Astrocyte (in vitro differentiated cells and primary cell): ENCODE measurements at regions not wholly inside any gene's neighbourhood (a gene's known extent, or its start where the extent isn't known, plus 50 kb on each side); places are given as distances from the start of the nearest gene placed in this dataset.

ENCODE experiments used
- DNase-seq: peaks from one replicate; pipeline ENCODE4 v3.0.0-alpha.2; 2010; ENCODE audit warnings: low read depth
- FAIRE-seq: peaks from 2 replicates; lab custom pipeline; 2011; peaks lifted over from hg19 to GRCh38; lab: Jason Lieb, UNC
- H2AFZ ChIP-seq: 2 replicates; pipeline ENCODE4 v1.6.0; 2012; ENCODE audit warnings: low read depth, low read length, inconsistent platforms
- H3K27ac ChIP-seq: 2 replicates; pipeline ENCODE4 v1.5.1; 2011; ENCODE audit warnings: low read depth, low read length, inconsistent platforms
- H3K27me3 ChIP-seq: 2 replicates; pipeline ENCODE4 v1.6.0; 2011; ENCODE audit warnings: low read length, inconsistent platforms; ENCODE audit not compliant: insufficient read depth
- H3K36me3 ChIP-seq: 2 replicates; pipeline ENCODE4 v1.5.1; 2011; ENCODE audit warnings: low read length, inconsistent platforms; ENCODE audit not compliant: insufficient read depth
- H3K4me1 ChIP-seq: 2 replicates; pipeline ENCODE4 v1.5.1; 2011; ENCODE audit warnings: low read length, inconsistent platforms; ENCODE audit not compliant: insufficient read depth
- H3K4me2 ChIP-seq: 2 replicates; pipeline ENCODE4 v1.6.0; 2012; ENCODE audit warnings: low read length, inconsistent platforms
- H3K4me3 ChIP-seq: 2 replicates; pipeline ENCODE4 v1.5.1; 2011; ENCODE audit warnings: low read depth, mild to moderate bottlenecking, low read length, inconsistent platforms; ENCODE audit not compliant: insufficient read depth
- H3K79me2 ChIP-seq: 2 replicates; pipeline ENCODE4 v1.6.0; 2012; ENCODE audit warnings: mild to moderate bottlenecking, low read length, inconsistent platforms; ENCODE audit not compliant: insufficient read depth
- H3K9ac ChIP-seq: 2 replicates; pipeline ENCODE4 v1.6.0; 2012; ENCODE audit warnings: mild to moderate bottlenecking, low read length, inconsistent platforms
- H3K9me3 ChIP-seq: 2 replicates; pipeline ENCODE4 v1.5.1; 2012; ENCODE audit warnings: low read depth, mild to moderate bottlenecking, low read length, inconsistent platforms; ENCODE audit not compliant: insufficient read depth
- H4K20me1 ChIP-seq: 2 replicates; pipeline ENCODE4 v1.6.0; 2012; ENCODE audit warnings: low read length, inconsistent platforms; ENCODE audit not compliant: insufficient read depth
- H3K27ac Mint-ChIP-seq: one replicate; pipeline ENCODE4 v1.8.0; 2021; ENCODE audit warnings: mild to moderate bottlenecking, mixed read lengths; ENCODE audit not compliant: unreplicated experiment
- H3K27me3 Mint-ChIP-seq: one replicate; pipeline ENCODE4 v1.8.0; 2021; ENCODE audit warnings: low read depth, mixed read lengths; ENCODE audit not compliant: unreplicated experiment
- H3K36me3 Mint-ChIP-seq: one replicate; pipeline ENCODE4 v1.8.0; 2021; ENCODE audit warnings: low read depth, mixed read lengths; ENCODE audit not compliant: unreplicated experiment
- H3K4me1 Mint-ChIP-seq: one replicate; pipeline ENCODE4 v1.8.0; 2021; ENCODE audit warnings: low read depth, mixed read lengths; ENCODE audit not compliant: unreplicated experiment
- H3K4me3 Mint-ChIP-seq: one replicate; pipeline ENCODE4 v1.8.0; 2021; ENCODE audit warnings: mild to moderate bottlenecking, moderate library complexity, mixed read lengths; ENCODE audit not compliant: unreplicated experiment
- H3K9me3 Mint-ChIP-seq: one replicate; pipeline ENCODE4 v1.8.0; 2021; ENCODE audit warnings: mild to moderate bottlenecking, mixed read lengths; ENCODE audit not compliant: unreplicated experiment
- CTCF ChIP-seq: IDR thresholded peaks from 2 replicates; pipeline ENCODE4 v1.5.1; 2011; ENCODE audit warnings: low read depth, mild to moderate bottlenecking, inconsistent platforms, low read length, moderate library complexity; ENCODE audit not compliant: insufficient read depth
- EZH2 ChIP-seq: IDR thresholded peaks from 2 replicates; pipeline ENCODE4 v1.6.1; 2012; ENCODE audit warnings: mild to moderate bottlenecking, low read length, inconsistent platforms; ENCODE audit not compliant: insufficient read depth

GRCh38 chr10:47167591-47167990 lies 132.4 kb upstream of the GDF10 start:
- no peak overlapping the region for H3K4me3 Mint-ChIP-seq
- H3K27ac Mint-ChIP-seq, result peak overlapping the region; percentile 95
- H3K27me3 Mint-ChIP-seq, result no peaks in the 10 kb centered on the region

GRCh38 chr10:47169581-47169980 lies 130.4 kb upstream of the GDF10 start:
- DNase-seq (no peak), FAIRE-seq (no peak)
- Histone ChIP-seq H3K4me3 (no peak overlapping the region), H3K4me1 (peaks cover 30% of the 10 kb centered on the region), H3K79me2 (no peaks in the 10 kb centered on the region), H3K27ac (no peak overlapping the region), H2AFZ (no peak overlapping the region), H3K4me2 (no peak overlapping the region), H3K36me3 (no peaks in the 10 kb centered on the region), H3K9me3 (no peaks in the 10 kb centered on the region), H4K20me1 (no peaks in the 10 kb centered on the region), H3K9ac (no peak overlapping the region), H3K27me3 (no peaks in the 10 kb centered on the region)
- no peaks in the 10 kb centered on the region for H3K27me3 Mint-ChIP-seq
- no peak overlapping the region for H3K4me3 Mint-ChIP-seq
- peaks cover 19% of the 10 kb centered on the region for H3K4me1 Mint-ChIP-seq
- H3K9me3 Mint-ChIP-seq, result peaks cover 20% of the 10 kb centered on the region
- H3K36me3 Mint-ChIP-seq, result peaks cover 4% of the 10 kb centered on the region
- no peak overlapping the region for H3K27ac Mint-ChIP-seq
- no peak for TF ChIP-seq EZH2
- TF ChIP-seq CTCF, result no peak

More at GRCh38 chr10:47167591-47167990, 132.4 kb upstream of the GDF10 start:
- Histone ChIP-seq H3K27me3 (no peaks in the 10 kb centered on the region), H3K9ac (peak overlapping the region; percentile 25), H3K4me1 (peaks cover 34% of the 10 kb centered on the region), H3K79me2 (no peaks in the 10 kb centered on the region), H3K4me2 (peak overlapping the region; percentile 45), H4K20me1 (no peaks in the 10 kb centered on the region), H3K27ac (no peak overlapping the region), H3K4me3 (no peak overlapping the region), H3K9me3 (no peaks in the 10 kb centered on the region), H2AFZ (peak overlapping the region; percentile 8), H3K36me3 (no peaks in the 10 kb centered on the region)
- Mint-ChIP-seq H3K4me1 (peaks cover 17% of the 10 kb centered on the region), H3K36me3 (peaks cover 4% of the 10 kb centered on the region), H3K9me3 (peaks cover 21% of the 10 kb centered on the region)
- FAIRE-seq (no peak), DNase-seq (no peak)
- TF ChIP-seq EZH2, result no peak

GRCh38 chr10:47173929-47174442 lies 126.0 kb upstream of the GDF10 start:
- Mint-ChIP-seq H3K27ac (peak overlapping the region; percentile 6), H3K4me1 (peaks cover 5% of the 10 kb centered on the region), H3K36me3 (no peaks in the 10 kb centered on the region), H3K9me3 (peaks cover 4% of the 10 kb centered on the region), H3K27me3 (peaks cover 19% of the 10 kb centered on the region), H3K4me3 (no peak overlapping the region)
- Histone ChIP-seq H3K4me1 (no peaks in the 10 kb centered on the region), H3K36me3 (no peaks in the 10 kb centered on the region), H3K27me3 (no peaks in the 10 kb centered on the region), H4K20me1 (no peaks in the 10 kb centered on the region), H3K79me2 (no peaks in the 10 kb centered on the region), H2AFZ (no peak overlapping the region), H3K4me2 (no peak overlapping the region), H3K9ac (no peak overlapping the region), H3K4me3 (no peak overlapping the region), H3K9me3 (no peaks in the 10 kb centered on the region), H3K27ac (no peak overlapping the region)
- DNase-seq (no peak), FAIRE-seq (no peak)
- TF ChIP-seq CTCF, result no peak
- TF ChIP-seq EZH2, result no peak
